ENCODE measurements at regions not wholly inside any gene's neighbourhood (a gene's known extent, or its start where the extent isn't known, plus 50 kb on each side); places are given as distances from the start of the nearest gene placed in this dataset.
"Not testable (repeated sequence)": the region's sequence is repeated elsewhere in the genome, so short reads cannot be mapped to it uniquely, and the experiment has no call there.

DNA sequence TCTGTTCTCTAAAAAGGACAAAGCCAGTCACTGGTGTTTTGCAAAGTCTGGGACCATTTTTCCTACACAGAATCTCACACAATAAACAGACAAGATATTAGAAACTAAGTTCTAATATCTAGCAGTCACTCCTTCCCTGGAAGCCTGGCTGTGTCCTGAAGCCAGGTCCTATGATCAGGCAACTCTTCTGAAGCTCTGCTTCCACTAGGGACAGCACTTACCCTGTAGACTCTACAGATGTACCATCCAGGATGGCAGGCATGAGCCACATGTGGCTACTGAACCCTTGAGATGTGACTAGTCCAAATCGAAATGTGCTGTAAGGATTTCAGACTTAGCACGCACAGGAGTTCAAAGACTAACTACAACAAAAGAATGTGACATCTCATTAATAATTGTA is 130.1 kb upstream of the NBPF26 start:
- TF ChIP-seq POLR2A, POLR2AphosphoS5 (IDR thresholded peaks at IDR 0.05): not testable (repeated sequence)
- TF ChIP-seq, protein P1, sequence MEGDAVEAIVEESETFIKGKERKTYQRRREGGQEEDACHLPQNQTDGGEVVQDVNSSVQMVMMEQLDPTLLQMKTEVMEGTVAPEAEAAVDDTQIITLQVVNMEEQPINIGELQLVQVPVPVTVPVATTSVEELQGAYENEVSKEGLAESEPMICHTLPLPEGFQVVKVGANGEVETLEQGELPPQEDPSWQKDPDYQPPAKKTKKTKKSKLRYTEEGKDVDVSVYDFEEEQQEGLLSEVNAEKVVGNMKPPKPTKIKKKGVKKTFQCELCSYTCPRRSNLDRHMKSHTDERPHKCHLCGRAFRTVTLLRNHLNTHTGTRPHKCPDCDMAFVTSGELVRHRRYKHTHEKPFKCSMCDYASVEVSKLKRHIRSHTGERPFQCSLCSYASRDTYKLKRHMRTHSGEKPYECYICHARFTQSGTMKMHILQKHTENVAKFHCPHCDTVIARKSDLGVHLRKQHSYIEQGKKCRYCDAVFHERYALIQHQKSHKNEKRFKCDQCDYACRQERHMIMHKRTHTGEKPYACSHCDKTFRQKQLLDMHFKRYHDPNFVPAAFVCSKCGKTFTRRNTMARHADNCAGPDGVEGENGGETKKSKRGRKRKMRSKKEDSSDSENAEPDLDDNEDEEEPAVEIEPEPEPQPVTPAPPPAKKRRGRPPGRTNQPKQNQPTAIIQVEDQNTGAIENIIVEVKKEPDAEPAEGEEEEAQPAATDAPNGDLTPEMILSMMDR (IDR thresholded peaks at IDR 0.05) = not testable (repeated sequence)

All from stomach (tissue), 4 donors.